GM19043 (cell line): ENCODE measurements at regions not wholly inside any gene's neighbourhood (a gene's known extent, or its start where the extent isn't known, plus 50 kb on each side); places are given as distances from the start of the nearest gene placed in this dataset.
"Not testable (repeated sequence)": the region's sequence is repeated elsewhere in the genome, so short reads cannot be mapped to it uniquely, and the experiment has no call there.

Experiments
- ATAC-seq: cut with Tn5 transposase; IDR thresholded peaks from one replicate; pipeline ENCODE4 v1.9.1; 2021; ENCODE audit warnings: low read depth; ENCODE audit not compliant: unreplicated experiment

- no peak for ATAC-seq
Measured at GRCh38 chr9:129459547-129460322, 161.2 kb downstream of the C9orf50 start.

GRCh38 chr9:129458663-129459546 is 162.0 kb downstream of the C9orf50 start:
- ATAC-seq, result no peak

GRCh38 chr9:129458155-129458661 is 162.7 kb downstream of the C9orf50 start:
- ATAC-seq, result no peak

DNA sequence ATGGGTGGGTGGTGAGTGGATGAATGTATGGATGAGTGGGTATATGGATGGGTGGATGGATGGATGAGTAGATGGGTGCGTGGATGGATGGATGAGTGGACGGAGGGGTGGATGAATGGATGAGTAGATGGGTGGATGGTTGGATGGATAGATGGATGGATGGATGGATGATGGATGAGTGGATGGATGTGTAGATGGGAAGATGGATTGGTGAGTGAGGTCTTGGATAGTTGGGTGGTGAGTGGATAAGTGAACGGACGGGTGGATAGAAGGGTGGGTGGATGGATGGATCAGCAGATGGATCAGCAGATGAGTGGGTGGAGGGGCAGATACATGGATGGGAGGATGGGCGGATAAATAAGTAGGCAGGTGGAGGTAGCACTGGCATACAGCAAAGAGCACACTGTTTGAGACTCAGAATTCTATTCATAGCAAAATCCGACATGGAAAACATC is 163.5 kb downstream of the C9orf50 start:
- ATAC-seq, result no peak

DNA sequence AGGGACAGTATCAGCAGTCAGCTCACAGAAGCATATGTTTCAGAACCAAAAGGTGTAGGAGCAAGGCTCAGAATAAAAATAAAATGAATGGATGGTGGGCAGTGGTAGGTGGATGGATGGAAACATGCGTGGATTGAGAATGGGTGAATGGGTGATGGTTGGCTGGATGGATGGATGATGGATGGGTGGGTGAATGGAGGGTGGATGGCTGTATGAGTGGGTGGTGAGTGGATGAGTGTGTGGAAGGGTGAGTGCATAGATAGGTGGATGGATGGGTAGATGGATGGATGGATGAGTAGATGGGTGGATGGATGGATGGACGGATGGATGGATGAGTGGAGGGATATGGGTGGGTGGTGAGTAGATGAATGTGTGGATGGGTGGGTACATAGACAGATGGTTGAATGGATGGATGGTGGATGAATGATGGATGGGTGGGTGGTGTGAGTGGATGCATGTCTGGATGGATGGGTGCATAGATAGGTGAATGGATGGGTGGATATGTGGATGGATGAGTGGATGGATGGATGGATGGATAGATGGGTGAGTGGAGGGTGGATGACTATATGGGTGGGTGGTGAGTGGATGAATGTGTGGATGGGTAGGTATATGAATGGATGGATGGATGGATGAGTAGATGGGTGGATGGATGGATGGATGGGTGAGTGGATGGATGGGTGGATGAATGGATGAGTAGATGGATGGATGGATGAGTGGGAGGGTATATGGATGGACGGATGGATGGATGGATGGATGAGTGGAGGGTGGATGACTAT is 164.2 kb downstream of the C9orf50 start:
- no peak for ATAC-seq

GRCh38 chr9:129455151-129455995 is 165.5 kb downstream of the C9orf50 start:
- no peak for ATAC-seq

DNA sequence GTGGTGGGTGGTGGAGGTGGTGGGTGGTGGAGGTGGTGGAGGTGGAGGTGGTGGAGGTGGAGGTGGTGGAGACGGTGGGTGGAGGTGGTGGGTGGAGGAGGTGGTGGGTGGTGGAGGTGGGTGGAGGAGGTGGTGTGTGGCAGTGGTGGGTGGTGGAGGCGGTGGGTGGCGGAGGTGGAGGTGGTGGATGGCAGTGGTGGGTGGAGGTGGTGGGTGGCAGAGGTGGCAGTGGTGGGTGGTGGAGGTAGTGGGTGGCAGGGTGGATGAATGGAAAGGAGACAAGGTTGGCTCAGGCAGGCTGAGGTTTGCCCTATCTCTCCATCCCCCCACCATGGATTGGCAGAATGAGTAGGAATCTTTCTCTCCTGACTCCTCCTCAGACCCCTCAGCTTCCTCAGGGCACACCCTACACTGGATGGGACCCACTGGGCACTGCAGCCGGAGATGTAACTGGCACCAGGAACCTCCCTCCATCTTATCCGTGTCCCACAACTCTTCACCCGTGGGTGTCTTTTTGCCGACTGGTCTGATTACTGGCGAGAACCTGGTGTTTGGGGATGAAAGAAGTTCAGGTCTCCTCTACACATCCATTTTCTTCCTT is 166.3 kb downstream of the C9orf50 start:
- ATAC-seq, result no peak

GRCh38 chr9:129453734-129454133 is 167.2 kb downstream of the C9orf50 start:
- ATAC-seq, result no peak

DNA sequence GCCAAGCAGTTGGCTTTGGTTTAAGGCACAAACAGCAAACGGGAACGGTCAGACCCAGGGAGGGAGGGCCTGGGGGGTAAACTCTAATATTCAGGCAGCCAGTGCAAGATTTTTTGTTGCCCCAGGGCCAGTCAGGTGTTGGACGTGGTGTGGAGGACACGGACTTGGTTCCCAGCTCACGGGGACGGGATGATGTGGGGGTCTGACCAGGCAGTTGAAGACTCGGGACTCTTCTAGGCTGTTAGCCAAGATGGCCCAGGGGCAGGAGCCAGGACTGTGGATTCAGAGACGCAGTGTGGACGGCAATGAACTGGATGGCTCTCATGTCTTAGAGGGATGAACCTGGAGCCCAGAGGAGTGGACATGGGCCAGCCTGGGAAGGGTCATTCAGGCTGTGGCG is 169.2 kb downstream of the C9orf50 start:
- no peak for ATAC-seq

GRCh38 chr9:129451089-129451656 is 169.7 kb downstream of the C9orf50 start:
- ATAC-seq, result no peak

- ATAC-seq, result no peak
Measured at GRCh38 chr9:129449066-129449465, 171.8 kb downstream of the C9orf50 start.

- no peak for ATAC-seq
Measured at GRCh38 chr9:129446828-129447550, 173.9 kb downstream of the C9orf50 start.

DNA sequence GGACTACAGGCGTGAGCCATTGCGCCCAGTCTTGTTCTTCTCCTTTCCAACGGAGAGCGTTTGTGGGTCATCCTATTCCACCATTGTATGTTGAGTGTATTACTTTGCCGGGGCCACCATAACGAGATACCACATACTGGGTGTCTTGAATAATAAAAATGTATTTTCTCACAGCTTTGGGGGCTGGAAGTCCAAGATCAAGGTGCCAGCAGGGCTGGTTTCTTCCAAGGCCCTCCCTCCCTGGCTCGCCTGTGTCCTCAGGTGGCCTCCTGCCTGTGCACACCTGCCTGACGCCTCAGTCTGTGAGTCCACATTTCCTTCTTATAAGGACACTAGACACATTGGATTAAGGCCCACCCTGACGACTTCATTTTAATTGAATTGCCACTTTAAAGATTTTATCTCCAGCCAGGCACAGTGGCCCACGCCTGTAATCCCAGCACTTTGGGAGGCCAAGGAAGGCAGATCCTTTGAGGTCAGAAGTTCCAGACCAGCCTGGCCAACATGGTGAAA is 175.1 kb downstream of the C9orf50 start:
- no peak for ATAC-seq

DNA sequence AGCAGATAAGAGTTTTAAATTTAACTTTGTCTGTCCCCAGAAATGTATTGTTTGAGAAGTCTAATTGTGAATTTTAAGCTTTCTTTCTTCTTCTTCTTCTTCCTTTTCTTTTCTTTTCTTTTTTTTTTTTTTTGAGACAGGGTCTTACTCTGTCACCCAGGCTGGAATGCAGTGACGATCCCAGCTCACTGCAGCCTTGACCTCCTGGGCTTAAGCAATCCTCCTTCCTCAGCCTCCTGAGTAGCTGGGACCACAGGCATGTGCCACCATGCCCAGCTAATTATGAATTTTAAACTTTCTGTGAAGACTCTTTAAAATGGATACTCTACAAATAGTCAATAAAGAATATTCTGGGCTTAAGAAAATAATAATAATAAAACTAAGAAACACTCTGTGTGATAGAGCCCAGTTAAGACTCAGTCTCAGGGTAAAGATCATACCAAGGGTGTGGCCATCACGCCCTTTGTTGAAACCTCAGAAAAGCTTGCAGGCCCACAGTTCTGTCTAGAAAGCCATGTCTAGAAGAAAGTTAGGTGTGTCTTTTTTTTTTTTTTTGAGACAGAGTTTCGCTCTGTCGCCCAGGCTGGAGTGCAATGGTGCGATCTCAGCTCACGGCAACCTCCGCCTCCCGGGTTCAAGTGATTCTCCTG is 177.3 kb downstream of the C9orf50 start:
- ATAC-seq, result not testable (repeated sequence)

GRCh38 chr9:129442803-129443511 is 177.9 kb downstream of the C9orf50 start:
- ATAC-seq, result no peak

- no peak for ATAC-seq
Measured at GRCh38 chr9:129441852-129442251, 179.0 kb downstream of the C9orf50 start.
